ENCODE measurements at regions not wholly inside any gene's neighbourhood (a gene's known extent, or its start where the extent isn't known, plus 50 kb on each side); places are given as distances from the start of the nearest gene placed in this dataset.

DNA sequence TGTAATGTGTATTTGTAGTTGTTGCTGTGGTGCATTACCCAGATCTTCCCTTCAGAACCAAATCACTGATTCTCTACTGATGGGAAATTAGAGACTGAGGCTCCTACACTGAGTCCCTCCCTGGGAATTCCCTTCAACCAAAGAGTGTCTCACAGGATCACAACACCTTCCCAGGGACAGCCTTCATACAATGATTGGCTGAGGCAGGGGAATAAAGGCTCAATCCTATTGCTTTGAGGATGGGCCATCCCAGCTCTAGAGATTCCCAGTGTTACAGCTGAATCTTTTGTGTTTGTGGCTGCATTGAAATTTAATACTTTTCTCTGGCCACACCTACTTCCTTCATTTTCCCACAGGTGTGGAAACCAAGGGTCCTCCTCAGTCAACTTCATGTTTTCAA is 96.4 kb upstream of the ELL2 start:
- DNase-seq = no peak

DNA sequence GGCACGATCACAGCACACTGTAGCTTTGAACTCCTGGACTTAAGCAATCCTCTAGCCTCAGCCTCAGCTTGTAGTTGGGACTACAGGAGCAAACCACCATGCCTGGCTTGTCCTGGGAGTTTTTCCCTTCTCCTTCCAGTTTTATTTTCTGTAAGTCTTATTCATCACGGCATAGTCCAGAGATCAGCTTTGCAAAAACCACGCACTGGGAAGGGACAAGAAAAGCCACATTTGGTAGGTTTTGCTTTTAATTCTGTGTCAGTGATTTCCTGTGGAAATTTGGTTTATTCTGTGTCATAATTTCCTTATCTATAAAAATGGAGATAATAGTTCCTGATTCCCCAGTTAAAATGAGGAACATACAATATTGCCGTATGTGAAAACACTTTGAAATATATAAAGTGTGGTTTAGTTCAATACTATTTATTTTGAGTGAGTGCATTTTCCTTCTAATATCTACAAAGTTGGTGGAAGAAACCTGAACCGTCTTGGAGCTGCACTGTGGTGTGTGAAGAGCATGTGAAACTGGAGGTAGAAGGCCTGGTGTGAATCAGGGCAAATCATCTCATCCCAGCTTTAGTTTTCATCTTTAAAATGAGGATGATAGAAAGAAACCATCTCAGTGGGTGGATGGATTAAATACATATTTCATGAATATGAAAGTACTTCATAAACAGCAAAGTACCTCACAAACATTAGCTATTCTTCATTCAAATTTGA is 92.8 kb upstream of the ELL2 start:
- DNase-seq = no peak

DNA sequence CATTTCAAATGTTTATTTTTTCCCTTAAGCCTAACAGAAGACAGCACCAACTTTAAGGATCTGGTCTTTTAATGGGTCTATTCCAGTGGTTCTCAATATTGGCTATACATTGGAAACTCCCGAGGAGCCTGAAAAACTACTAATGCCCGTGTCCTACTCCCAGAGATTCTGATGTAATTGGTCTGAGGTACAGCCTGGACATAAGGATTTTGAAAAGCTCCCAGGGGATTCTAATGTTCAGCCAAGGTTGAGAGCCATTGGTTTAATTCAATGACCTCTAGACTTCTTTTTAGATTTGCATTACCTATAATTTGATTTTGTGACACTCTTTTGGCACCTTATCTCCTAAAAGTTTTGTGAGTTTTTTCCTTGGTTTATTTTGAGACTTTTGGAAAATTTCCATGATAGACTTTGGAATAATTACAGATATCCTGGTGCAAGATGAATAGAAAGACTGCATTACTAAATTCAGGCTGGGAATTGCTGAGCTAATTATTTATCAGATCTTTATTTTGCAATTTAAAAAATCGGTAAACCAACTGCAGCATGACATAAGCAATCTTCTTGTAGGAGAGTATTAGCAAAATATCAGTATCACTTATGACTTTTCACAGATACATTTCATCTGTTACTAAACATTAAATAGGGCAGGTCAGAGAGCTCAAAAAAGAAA is 91.5 kb upstream of the ELL2 start:
- DNase-seq = no peak

DNA sequence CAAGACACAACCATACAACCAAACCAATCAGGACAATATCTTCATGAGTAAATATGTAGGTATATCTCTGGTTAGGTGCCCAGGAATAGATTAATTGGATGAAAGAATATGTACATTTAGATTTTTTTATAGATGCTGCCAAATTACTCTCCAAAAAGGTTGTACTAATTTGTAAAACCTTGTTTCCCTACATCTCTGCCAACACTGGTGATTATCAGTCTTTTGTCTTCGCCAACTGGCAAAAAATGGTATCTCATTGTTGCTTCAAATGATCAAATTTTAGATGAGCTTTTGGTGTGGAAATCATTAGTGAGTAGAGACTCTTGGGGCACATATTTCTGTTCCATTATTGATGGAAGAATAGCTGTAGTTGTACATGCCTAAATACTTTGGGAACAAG is 90.7 kb upstream of the ELL2 start:
- no peak for DNase-seq

DNA sequence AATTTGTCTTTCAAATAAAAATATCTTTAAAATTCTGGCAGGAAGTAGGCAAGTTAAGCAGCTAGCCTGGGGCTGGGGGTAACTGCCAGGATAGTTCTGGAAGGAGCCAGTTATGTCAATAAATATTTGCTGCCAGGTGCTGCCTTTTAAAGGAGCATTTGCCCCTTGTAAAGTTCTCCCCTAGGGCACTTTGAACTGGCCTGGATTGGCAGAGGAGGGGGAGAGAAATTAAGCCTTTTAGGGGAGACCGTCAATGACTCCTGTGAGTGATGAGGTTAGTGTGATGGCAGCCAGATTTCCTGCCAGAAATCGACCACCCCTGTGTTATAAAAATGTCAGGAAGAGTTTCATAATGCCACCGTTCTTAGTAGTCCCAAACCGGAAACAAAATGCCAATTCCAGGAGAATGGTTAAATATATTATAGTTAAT is 89.8 kb upstream of the ELL2 start:
- DNase-seq = no peak

DNA sequence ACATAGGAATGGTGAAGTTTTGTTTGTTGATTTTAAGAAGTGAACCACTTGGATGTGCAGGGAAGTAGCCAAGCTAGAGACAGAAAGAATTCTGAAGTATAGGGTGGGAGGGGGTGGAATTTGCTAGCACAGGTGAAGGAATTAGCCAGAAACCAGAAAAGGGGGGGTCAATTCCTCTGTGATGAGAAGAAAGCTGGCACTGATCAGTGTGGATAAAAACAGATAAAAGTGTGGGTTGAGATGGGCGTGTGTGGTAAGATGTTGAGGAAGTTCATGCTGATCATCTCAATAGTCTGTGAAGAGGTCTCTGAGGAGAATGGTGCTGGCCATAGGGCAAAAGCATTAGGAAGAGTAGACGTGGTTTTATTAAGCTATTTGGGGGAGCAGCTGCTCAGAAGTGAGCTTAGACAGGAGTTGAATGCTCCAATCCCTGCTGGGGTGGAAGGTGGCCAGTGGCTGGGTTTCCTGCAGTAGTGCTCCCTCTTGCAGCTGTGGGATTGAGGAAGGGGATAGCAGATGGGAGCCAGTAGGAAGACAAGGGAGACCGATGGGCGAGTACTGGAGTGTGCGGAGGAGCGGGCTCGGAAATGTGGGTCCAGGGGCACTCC is 88.7 kb upstream of the ELL2 start:
- DNase-seq = no peak

DNA sequence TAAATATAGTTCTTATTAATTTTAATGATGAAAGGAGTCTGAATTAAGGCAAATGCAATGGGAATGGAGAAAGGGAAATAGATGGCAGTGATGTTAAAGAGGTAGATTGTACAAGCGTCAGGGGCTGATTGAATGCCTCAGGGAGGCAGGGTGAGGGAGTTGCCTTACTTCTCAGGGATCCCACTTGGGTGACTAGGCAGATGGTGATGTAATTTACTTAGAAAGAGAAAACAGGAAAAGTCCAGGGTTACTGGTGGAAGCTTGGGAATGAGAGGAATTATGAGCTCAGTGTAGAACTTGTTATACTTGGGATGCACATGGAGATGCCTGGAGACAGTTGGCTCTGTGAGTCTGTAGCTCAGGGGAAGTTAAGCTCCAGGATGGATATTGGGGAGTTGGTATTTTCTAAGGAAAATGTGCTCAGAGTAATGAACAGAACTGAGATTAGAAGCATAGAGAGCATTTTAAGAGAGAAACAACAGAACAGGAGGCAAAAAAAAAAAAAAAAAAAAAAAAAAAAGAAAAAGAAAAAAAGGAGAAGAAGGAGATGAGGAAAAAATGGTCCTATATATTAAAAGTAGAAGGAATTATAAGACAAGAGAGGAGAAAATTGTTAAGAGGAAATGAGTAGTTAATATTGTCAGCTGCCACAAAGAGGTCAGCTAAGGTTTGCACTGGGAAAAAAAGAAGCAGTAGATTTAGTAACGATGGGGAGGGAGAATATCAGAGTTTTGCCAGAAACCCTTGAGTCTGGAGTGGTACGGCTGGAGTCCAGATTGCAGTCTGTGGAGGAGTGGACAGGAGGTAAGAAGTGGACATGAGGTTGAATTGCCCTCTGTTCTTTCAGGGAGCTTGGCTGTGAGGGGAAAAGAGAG is 88.0 kb upstream of the ELL2 start:
- DNase-seq = no peak

DNA sequence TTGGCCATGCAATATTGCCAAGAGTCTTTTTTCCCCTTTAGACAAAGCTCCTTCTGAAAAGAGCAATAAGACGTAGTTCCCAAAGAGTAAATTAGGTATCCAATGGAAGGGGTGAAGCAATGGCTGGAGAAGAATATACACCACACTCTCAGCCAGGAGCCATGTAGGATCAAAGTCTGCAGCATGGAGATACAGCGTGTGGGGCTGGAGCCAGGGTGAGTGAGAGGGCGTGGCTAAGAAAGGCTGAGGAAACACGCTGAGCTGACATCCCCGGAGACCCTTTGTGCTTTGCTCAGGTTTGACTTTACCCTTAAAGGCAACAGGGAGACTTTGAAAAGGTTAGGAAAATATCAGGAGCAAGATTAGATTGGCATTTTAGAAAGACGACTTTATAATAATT is 87.1 kb upstream of the ELL2 start:
- DNase-seq = no peak

DNA sequence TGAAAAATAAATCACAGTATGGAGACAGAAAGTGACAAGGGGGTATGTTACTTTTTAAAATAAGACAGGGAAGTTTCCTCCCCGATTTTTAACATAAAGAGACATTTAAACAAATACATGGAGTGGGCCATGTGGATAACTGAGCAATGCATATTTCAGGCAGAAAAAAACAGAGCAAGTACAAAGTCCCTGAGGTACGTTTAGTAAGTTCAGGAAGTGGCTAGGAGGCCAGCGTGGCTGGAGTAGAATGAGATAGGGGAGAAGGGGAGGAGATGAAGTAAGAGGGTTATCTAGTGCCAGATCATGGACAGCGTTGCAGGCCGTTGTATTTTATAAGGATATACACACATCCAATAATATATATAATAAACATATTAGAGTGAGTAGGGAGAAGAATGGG is 84.2 kb upstream of the ELL2 start:
- no peak for DNase-seq

DNA sequence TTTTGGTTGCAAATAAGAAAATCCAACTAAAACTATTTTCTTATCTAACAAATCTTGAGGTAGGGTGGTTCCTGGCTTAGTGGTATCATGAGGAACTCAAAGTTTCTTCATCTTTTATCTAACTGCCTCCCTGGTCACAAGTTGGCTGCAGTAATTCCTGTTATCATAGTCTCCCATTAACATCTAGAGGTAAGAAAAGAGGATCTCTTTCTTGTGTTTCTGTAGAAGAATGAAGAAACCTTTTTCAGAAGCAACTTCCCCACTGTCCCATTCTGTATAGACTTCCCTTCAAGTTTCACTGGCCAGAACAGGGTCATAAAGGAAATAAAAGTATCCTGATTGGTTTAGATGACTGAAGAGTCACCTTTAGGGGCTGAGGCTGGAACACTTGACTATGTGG is 81.8 kb upstream of the ELL2 start:
- no peak for DNase-seq

DNA sequence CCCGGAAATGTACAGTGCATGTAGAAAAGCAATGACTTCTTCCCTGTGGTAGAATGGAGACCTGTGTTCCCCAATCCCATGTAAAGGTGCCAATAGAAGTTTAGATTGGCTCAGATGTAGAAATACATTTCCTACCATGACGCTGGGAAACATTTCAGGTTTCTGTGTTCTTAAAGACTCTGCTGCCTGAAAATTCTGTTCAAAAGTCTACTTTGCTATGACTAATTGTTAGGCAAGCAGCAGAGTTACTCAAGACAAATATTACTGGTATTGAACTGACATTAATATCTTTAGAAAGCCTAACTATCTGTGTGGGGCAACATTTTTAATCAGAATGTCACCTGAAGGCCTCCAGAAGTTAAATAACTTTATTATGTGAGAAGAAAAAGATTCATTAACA is 75.5 kb upstream of the ELL2 start:
- no peak for DNase-seq

DNA sequence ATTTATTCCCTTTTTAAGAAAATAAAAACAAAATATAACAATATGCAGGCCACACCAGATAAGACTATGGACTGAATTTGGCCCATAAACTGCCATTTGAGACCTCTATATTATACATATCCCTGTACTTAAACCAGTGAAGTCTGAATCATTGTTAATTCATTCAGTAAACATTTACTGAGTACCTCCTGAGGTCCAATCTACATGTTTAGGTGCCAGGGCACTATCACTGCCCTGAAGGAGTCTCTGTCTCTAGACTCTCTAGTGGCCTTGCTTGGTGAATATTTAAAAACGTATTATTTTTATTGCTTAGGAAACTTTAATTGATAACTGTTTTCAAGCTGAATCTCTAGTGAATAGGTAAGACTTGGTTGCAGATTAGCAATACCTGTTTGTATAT is 74.7 kb upstream of the ELL2 start:
- no peak for DNase-seq

DNA sequence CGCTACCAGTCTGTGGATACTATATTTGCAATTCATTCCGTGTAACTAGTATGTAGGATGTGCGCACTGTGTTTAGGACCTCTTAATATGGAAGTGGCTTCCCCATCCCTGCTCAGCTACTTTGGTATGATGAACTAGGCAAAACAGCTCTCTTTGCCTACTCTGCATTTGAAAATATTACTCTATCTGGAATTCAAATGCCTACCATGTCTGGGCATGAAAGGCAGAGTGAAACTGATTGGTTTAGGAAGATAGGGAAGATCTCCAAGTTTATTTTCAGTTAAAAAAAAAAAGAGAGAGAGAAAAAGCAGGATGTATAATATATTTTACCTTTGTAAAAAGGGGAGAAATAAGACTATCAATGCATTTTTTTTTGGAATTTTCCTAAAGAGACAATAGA is 74.1 kb upstream of the ELL2 start:
- DNase-seq = no peak

DNA sequence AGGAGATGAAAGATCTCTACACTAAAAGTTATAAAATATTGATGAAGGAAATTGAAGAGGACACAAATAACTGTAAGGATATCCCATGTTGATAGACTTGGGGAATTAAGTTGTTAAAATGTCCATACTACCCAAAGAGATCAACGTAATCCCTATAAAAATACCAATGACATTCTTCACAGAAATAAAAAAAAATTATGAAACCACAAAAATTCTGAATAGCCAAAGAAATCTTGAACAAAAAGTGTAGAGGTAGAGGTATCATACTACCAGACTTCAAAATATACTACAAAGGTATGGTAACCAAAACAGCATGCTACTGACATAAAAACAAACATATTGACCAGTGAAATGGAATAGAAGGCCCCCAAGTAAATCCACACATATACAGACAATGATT is 71.5 kb upstream of the ELL2 start:
- no peak for DNase-seq

DNA sequence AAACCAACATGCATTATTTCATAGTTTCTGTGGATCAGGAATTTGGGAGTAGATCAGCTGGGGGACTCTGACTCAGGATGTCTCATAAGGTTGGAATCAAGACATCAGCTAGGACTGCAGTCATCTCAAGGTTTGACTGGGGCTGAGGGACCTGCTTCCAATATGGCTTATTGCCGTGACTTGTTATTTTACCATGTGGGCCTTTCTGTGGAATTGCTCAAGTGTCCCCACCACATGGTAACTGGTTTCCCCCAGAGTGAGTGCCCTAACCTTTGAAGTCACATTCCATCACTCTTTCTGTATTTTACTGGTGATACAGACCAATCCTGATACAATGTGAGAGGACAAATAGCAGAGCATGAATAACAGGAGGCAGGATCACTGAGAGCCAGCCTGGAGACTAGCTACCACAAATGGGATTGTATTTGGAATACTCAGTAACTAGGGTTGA is 70.2 kb upstream of the ELL2 start:
- no peak for DNase-seq

DNA sequence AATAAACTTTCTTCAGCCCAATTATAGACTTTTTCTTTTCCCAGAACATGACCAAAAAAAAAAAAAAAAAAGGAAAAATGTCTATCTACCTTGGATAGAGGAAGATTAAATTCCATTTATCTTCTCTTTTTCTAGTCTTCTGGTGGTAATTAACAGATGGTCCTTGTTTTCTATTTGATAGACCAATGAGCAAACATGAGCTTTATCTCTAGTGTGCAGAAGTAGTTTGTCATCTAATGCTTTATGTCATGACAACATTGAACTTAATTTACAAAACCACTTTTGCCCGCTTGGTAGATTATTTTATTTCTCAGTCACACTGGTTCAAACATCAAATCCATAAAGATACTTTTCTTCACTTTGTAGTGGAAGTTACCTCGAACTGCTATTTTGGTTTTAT is 69.5 kb upstream of the ELL2 start:
- no peak for DNase-seq

DNA sequence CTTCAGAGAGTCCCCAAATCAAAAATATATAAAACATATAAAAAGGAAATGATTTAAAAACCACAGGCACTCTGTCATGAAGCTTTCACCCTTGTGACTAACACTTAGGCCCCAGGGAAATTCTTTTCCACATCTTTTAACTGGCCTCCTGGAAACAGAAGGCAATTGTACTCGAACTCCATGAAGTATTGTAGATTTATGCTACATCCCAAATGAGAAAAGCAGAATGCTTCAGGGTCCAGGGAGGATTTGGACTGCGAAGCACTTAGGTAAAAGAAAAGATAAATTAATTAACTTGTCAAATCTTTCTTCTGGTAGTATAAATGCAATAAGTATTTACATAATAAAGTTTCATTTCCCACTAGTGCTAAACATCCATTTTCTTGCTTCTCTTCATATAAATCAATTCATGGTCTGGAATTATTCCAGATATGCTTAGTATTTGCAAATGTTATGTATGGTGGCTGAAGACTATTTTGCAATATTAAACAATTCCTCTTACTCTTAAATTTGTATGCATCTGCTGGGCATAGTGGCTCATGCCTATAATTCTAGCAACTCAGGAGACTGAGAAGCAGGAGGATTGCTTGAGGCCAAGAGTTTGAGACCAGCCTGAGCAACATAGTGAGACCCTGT is 64.9 kb upstream of the ELL2 start:
- DNase-seq = no peak

DNA sequence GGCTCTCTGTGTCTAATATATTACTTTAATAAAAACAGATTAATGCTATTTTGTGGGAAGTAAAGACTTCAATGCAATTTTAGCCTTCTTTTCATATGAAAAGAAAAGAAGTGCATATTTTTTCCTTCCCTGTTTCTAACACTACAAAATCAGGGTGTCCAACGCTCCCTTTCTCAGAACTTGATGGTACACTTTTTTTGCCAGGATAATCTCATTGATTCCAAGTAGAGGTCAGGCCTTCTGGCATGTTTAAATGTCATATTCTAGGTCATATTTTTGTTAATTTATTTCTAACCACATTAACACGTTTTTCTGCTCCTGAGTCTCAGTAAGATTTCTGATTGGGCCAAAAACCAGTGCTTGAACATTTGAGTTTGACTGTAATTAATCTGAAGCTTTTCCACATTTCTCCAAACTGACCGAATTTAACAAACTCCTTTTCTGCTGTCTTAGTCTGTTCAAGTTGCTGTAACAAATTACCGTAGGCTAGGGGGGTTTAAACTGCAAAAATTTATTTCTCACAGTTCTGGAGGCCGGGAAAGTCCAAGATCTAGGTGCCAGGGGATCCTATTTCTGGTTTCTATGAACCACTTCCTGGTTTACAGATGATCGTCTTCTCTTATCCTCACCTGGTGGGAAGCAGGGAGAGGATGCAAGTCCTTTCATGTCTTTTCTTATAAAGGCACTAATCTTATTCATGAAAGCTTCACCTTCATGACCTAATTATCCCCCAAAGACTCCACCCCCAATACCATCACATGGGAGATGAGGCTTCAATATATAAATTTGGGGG is 63.2 kb upstream of the ELL2 start:
- no peak for DNase-seq

DNA sequence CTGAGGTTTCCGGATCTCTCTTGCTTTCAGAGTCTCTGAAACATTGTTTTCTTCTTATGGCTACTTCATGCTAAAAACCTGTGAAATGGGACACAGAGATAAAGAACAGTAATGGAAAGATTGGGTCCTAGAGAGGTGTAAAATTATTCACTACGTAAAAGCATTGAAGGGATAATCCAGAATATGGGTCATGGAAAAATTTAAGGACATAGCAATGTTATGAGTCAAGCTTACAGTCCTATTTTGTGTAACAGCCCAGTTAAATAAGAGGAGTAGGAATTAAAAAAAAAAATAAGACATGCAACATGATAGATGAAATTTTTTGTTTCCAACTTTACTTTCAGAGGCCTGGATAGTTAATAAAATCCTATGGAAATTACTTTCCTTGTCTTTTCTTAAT is 61.9 kb upstream of the ELL2 start:
- no peak for DNase-seq

DNA sequence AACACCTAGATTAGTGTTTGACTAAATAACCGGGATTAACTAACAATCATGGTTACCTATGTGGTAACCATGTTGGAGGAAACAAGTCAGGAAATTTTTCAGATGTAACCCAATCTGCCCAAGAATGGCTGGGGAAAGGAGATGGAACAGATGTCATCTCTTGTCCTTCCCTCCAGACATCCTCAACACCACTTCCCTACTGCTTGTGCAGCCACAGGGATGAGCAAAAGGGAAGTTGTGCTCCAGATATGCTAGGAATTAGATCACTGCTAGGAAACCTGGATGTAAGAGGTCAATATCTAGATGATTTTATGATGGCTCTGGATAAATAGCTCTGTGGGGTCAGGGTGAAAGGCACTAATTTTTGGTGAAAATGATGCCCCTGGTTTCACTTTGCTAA is 61.3 kb upstream of the ELL2 start:
- no peak for DNase-seq

DNA sequence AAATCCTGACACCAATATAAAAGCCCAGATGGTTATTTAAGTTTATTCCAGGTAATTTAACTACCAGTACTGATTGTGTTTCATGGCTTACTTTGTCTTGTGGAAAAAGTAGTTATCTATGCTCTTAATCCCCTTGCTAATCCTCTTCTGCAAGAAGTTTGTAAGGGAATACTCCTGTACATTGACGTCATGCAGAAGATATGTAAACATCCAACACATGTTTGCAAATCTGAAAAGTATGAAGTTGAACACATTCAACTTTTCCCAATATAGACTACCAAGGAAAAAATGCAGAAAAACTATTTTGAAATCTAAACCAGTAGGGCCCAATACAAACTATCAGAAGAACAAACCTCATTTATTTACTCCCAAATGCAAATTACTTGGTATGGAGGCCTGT is 56.3 kb upstream of the ELL2 start:
- DNase-seq = no peak

DNA sequence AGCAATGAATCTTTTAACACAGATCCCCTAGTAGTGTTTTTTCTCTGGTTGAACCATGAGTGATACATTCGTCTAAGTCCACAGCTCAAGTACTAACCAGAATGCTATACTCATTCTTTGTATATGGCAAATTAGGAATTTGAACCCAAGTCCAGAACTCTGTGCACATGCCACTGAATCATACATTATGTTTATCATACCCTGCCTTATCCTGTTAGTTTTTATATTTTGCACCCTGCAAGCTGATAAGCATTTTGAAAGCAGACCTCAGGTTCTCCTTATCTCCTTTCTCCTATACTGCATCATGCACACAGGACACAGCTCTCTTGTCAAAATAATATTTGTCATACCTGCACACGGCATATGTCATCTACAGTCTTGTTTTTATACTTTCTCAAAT is 54.6 kb upstream of the ELL2 start:
- DNase-seq = no peak

All from NCI-H748 treated with DMSO at 0.1 percent for 48 hours (cell line).